ENCODE measurements at regions not wholly inside any gene's neighbourhood (a gene's known extent, or its start where the extent isn't known, plus 50 kb on each side); places are given as distances from the start of the nearest gene placed in this dataset.

GRCh38 chr6:14333556-14334305 is 216.2 kb downstream of the CD83 start:
- ATAC-seq (no peak), DNase-seq (ENCODE audit: low read depth, low spot score) (no peak)
- Histone ChIP-seq H3K27ac (ENCODE audit: low read length) (no peak overlapping the region), H3K27me3 (ENCODE audit: control insufficient read depth, insufficient read depth, low read length) (no peaks in the 10 kb centered on the region; the same call in 1 of the 2 replicates), H3K9me3 (ENCODE audit: control insufficient read depth, insufficient read depth, low read depth, low read length) (no peaks in the 10 kb centered on the region), H3K4me1 (ENCODE audit: control insufficient read depth, insufficient read depth, low read length) (no peaks in the 10 kb centered on the region), H3K4me3 (ENCODE audit: low read depth in 2 of 2, low read length in 2 of 2) (no peak overlapping the region), H3K36me3 (ENCODE audit: control insufficient read depth, insufficient read depth, low read length) (no peaks in the 10 kb centered on the region)
- POLR2A ChIA-PET, result no interaction called here
- TF ChIP-seq TCF7L2 (IDR thresholded peaks at IDR 0.05; ENCODE audit: low read depth, low read length) (no peak), REST (IDR thresholded peaks at IDR 0.05; ENCODE audit: insufficient read depth in 1 of 2, low read depth in 2 of 2, low read length in 1 of 2) (no peak), SIN3A (IDR thresholded peaks at IDR 0.05; ENCODE audit: borderline replicate concordance, insufficient read depth, low read depth, low read length) (no peak), CTCF (IDR thresholded peaks at IDR 0.05) (no peak), POLR2AphosphoS5 (IDR thresholded peaks at IDR 0.05; ENCODE audit: low read depth, low read length) (no peak)
- intact Hi-C loops (cut with micrococcal nuclease; ENCODE audit: unreplicated experiment) (no loop called here), in situ Hi-C loops (cut with HindIII; ENCODE audit: low pct_unique_long_range_greater_than_20kb, low sequenced_read_pairs) (no loop called here)
- CTCF ChIA-PET, result no interaction called here
- no TSS peak for BruUV-seq (replicated peaks)

GRCh38 chr6:14335071-14335470 is 217.5 kb downstream of the CD83 start:
- ChIA-PET POLR2A (no interaction called here), CTCF (no interaction called here)
- TF ChIP-seq CTCF (IDR thresholded peaks at IDR 0.05) (no peak), POLR2AphosphoS5 (IDR thresholded peaks at IDR 0.05; ENCODE audit: low read depth, low read length) (no peak), TCF7L2 (IDR thresholded peaks at IDR 0.05; ENCODE audit: low read depth, low read length) (no peak), REST (IDR thresholded peaks at IDR 0.05; ENCODE audit: insufficient read depth in 1 of 2, low read depth in 2 of 2, low read length in 1 of 2) (no peak), SIN3A (IDR thresholded peaks at IDR 0.05; ENCODE audit: borderline replicate concordance, insufficient read depth, low read depth, low read length) (no peak)

More at GRCh38 chr6:14335071-14335470, 217.5 kb downstream of the CD83 start:
- in situ Hi-C loops (cut with HindIII; ENCODE audit: low pct_unique_long_range_greater_than_20kb, low sequenced_read_pairs), result no loop called here
- intact Hi-C loops (cut with micrococcal nuclease; ENCODE audit: unreplicated experiment), result no loop called here
- Histone ChIP-seq H3K36me3 (ENCODE audit: control insufficient read depth, insufficient read depth, low read length) (no peaks in the 10 kb centered on the region), H3K9me3 (ENCODE audit: control insufficient read depth, insufficient read depth, low read depth, low read length) (no peaks in the 10 kb centered on the region), H3K4me3 (ENCODE audit: low read depth in 2 of 2, low read length in 2 of 2) (no peak overlapping the region), H3K27ac (ENCODE audit: low read length) (no peak overlapping the region), H3K4me1 (ENCODE audit: control insufficient read depth, insufficient read depth, low read length) (no peaks in the 10 kb centered on the region), H3K27me3 (ENCODE audit: control insufficient read depth, insufficient read depth, low read length) (no peaks in the 10 kb centered on the region; the same call in 1 of the 2 replicates)
- no peak for ATAC-seq
- BruUV-seq (replicated peaks), result no TSS peak
- no peak for DNase-seq (ENCODE audit: low read depth, low spot score)
